ENCODE measurements at regions not wholly inside any gene's neighbourhood (a gene's known extent, or its start where the extent isn't known, plus 50 kb on each side); places are given as distances from the start of the nearest gene placed in this dataset.

DNA sequence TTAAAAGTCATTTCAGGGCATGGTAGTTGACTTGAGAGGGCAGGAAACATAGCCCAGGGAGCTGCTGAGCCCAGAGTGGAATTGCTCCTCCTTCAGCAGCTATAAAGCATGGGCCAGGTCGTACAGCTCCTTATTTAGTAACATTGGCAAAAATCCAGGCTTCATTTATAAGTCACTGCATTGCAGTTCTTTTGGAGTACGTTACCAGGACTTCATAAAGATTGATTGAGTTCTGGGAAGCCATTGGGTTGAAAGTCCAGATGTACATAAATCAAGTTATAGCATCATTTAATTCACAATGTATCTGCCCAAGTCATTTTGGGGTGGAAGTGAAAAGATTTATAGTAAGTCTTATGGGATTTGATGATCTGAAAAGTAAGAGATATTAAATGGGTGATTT is 53.0 kb upstream of the ANKEF1 start:
- intact Hi-C loops (cut with DNase I), result loop anchor here in 1 of 2 donors (2.0 kb wide), 1 partner anchor 447 kb away; no protein-coding TSS in a partner anchor
- ATAC-seq (no peak), DNase-seq (no peak)

GRCh38 chr20:9978397-9979004 is 56.3 kb upstream of the ANKEF1 start:
- ATAC-seq (peak; percentile 91 to 97), DNase-seq (no peak)
- intact Hi-C loops (cut with DNase I), result loop anchor here (5.0 to 10.0 kb wide), 4 partner anchors 114 to 1566 kb away; no protein-coding TSS in a partner anchor

DNA sequence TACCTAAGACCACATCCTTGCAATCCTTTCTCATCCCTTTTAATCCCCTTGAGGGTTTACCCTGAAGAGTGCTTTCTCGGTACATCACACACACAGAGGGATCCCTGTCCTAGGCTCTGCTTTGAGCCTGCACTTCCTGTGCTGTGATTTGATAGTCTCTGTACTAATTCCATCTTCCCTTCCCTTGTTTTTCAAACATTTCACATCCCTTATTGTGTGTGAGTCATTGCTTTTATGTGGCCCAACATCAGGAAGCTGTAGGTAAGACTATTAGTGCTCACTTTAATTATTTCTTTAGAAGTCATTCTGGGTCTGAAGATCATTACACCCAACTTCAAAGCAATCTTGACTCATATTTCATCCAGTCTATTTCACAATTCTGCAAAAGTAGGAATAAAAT is 57.2 kb upstream of the ANKEF1 start:
- no peak for ATAC-seq
- intact Hi-C loops (cut with DNase I), result loop anchor here (2.0 to 10.0 kb wide), 5 partner anchors 115 to 1567 kb away; no protein-coding TSS in a partner anchor
- no peak for DNase-seq

- DNase-seq, result no peak
- no peak for ATAC-seq
- intact Hi-C loops (cut with DNase I), result loop anchor here (10.0 kb wide), 3 partner anchors 450 to 1570 kb away; no protein-coding TSS in a partner anchor
Observed at GRCh38 chr20:9974324-9974723, 60.5 kb upstream of the ANKEF1 start.

GRCh38 chr20:9971746-9972145 is 63.0 kb upstream of the ANKEF1 start:
- DNase-seq (no peak), ATAC-seq (no peak)
- intact Hi-C loops (cut with DNase I), result loop anchor here (10.0 kb wide), 3 partner anchors 453 to 1573 kb away; no protein-coding TSS in a partner anchor

- intact Hi-C loops (cut with DNase I), result loop anchor here (10.0 kb wide), 3 partner anchors 455 to 1575 kb away; no protein-coding TSS in a partner anchor
- DNase-seq (no peak), ATAC-seq (no peak)
Observed at GRCh38 chr20:9969626-9970025, 65.2 kb upstream of the ANKEF1 start.

DNA sequence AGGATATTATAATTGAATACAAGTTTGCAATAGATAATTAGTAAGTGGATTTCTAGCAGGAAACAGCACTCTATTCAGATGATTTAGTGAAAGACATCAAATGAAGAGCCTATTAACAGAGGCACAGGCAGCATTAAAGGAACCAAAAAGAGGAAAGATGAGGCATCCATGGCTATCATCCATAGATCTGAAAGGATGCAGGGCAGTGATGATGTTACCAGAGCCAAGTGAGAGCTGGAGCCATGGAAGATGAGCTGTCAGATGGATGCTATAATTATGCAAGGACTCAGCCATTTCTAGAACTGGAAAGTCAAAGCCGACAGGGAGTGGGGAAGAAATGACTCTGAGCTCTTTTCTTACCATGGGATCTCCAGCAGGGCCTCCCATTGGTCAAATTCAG is 66.8 kb upstream of the ANKEF1 start:
- ATAC-seq (no peak), DNase-seq (no peak)
- intact Hi-C loops (cut with DNase I), result no loop called here

DNA sequence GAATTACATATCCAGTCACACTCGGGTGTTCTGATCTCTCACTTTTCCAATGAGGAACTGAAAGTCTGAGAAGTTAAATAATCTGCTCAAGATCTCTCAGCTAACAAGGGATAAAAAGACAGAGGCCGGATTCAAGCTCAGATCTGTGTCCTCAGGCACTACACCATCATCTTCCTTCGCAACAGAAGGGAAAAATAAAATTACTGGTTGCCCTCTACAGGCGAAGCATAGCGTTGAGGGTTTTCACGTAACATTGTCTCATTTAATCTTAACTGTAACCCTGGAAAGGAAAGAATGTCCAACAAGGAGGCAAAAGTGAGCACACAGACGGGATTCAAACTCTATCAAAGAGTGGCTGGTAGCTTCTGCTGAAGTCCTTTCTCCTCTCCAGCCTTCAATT is 67.8 kb upstream of the ANKEF1 start:
- intact Hi-C loops (cut with DNase I), result no loop called here
- ATAC-seq, result no peak
- no peak for DNase-seq

DNA sequence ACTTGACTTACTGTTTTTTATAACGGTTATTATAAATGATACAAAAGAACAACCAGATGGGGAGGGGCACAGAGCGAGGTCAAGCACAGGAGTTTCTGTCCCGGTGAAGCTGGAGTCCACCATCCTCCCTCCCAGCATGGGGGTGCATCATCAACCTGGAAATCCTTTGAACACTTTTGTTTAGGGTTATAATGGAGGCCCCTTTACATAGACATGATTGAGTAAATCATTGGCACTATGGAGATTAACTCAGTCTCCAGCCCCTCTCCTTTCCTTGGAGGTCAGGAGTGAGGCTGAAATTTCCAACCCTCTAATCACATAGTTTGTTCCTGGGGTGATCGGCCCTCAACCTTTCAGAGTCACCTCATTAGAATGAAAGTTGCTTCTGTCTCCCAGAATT is 71.8 kb upstream of the ANKEF1 start:
- DNase-seq (no peak), ATAC-seq (no peak)
- intact Hi-C loops (cut with DNase I), result no loop called here

DNA sequence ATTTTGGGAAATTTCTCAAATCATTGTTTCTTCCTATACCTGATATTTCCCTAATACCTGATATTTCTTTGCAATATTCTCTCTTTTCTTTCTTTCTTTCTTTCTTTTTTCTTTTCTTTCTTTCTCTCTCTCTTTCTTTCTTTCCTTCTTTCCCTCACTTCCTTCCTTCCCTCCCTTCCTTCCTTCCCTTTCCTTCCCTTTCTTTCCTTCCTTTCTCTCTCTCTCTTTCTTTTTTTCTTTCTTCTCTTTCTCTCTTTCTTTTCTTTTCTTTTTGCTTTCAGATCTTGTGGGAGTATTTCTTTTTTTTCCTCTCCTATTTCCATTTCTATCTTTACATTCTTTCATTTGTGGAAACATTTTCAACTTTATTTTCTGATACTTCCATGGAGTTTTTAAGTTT is 76.1 kb upstream of the ANKEF1 start:
- ATAC-seq (no peak), DNase-seq (no peak)
- intact Hi-C loops (cut with DNase I), result no loop called here

- intact Hi-C loops (cut with DNase I), result no loop called here
Observed at GRCh38 chr20:9955646-9956045, 79.1 kb upstream of the ANKEF1 start.

GRCh38 chr20:9949563-9949962 is 85.2 kb upstream of the ANKEF1 start:
- intact Hi-C loops (cut with DNase I), result no loop called here
- ATAC-seq (no peak), DNase-seq (no peak)

More at GRCh38 chr20:9955646-9956045, 79.1 kb upstream of the ANKEF1 start:
- no peak for ATAC-seq
- DNase-seq, result no peak

GRCh38 chr20:9945408-9945807 is 89.4 kb upstream of the ANKEF1 start:
- DNase-seq (no peak), ATAC-seq (no peak)
- intact Hi-C loops (cut with DNase I), result no loop called here

GRCh38 chr20:9942736-9943135 is 92.1 kb upstream of the ANKEF1 start:
- intact Hi-C loops (cut with DNase I), result no loop called here
- DNase-seq, result no peak
- no peak for ATAC-seq

- DNase-seq, result no peak
- ATAC-seq, result no peak
- intact Hi-C loops (cut with DNase I), result no loop called here
Observed at GRCh38 chr20:9940329-9940728, 94.5 kb upstream of the ANKEF1 start.

- intact Hi-C loops (cut with DNase I), result no loop called here
Observed at GRCh38 chr20:9939231-9939630, 95.6 kb upstream of the ANKEF1 start.

DNA sequence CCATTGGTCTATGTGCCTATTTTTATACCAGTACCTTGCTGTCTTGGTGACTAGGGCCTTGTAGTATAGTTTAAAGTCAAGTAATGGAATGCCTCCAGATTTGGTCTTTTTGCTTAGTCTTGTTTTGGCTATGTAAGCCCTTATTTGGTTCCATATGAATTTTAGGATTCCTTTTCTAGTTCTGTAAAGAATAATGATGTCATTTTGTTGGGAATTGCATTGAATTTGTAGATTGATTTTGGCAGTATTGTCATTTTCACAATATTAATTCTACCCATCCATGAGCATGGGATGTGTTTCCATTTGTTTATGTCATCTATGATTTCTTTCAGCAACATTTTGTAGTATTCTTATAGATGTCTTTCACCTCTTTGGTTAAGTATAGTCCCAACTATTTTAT is 96.4 kb upstream of the PAK5 start:
- DNase-seq, result no peak
- intact Hi-C loops (cut with DNase I), result no loop called here
- ATAC-seq, result no peak

More at GRCh38 chr20:9939231-9939630, 95.6 kb upstream of the ANKEF1 start:
- ATAC-seq, result no peak
- DNase-seq, result no peak

DNA sequence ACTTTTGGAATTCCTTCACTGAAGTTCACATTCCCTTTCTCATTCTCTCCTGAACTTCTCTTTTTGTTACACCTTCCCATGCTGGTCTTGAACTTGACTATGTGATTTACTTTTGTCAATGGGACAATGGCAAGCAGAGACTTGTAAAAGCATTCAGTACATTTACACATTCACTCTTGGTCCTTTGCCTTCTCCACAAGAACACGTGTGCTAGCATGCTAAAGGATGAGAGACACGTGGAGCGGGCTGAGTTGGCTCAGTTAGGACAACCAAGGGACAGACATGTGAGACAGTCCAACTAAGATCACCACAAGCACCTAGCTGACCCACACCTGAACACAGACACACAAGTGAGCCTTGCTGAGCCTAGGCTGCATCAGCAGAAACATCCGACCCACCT is 91.3 kb upstream of the PAK5 start:
- intact Hi-C loops (cut with DNase I), result no loop called here
- no peak for DNase-seq
- no peak for ATAC-seq

GRCh38 chr20:9928955-9929354 is 90.1 kb upstream of the PAK5 start:
- intact Hi-C loops (cut with DNase I), result no loop called here
- ATAC-seq (no peak), DNase-seq (no peak)

DNA sequence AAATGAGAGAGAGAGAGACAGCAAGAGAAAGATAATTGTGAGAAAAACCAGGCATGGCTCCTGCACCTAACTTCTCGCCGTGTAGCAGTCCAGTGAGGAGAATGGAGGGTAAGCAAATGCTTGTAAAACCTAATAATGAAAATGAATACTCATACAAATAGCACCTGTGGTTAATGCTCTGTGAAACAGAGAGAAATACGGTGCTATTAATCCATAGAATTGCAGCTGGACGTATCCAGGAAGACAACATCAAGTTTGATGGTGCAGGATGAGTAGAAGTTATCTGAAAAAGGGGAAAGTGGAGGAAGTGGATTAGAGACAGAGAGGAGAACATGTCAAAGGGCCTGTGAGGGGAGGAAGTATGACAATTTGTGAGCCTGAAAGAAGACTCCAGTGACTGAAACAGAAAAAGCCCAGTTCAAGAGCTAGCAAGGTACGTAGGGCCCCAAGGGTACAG is 89.4 kb upstream of the PAK5 start:
- intact Hi-C loops (cut with DNase I), result no loop called here
- ATAC-seq (no peak), DNase-seq (no peak)

DNA sequence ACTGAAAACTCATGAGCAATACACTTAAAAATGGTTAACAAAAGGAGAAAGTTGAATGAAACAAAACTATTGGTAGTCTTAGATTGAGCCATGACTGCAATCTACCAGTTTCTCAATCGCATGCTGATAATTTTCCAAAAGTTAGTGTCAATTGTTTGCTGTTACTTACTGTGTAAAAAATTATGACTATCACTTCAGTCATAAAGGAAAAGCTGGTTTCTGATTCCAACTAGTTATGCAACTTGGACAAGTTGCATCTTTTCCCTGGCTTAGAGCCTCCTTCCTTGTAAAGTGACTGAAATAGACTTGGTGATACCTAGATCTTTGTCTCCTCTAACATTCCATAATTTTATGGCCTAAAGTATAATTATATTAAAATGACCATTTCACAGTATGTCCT is 88.3 kb upstream of the PAK5 start:
- intact Hi-C loops (cut with DNase I), result no loop called here
- no peak for ATAC-seq

More for the DNA sequence above, 88.3 kb upstream of the PAK5 start:
- no peak for DNase-seq
